ENCODE measurements at regions not wholly inside any gene's neighbourhood (a gene's known extent, or its start where the extent isn't known, plus 50 kb on each side); places are given as distances from the start of the nearest gene placed in this dataset.

DNA sequence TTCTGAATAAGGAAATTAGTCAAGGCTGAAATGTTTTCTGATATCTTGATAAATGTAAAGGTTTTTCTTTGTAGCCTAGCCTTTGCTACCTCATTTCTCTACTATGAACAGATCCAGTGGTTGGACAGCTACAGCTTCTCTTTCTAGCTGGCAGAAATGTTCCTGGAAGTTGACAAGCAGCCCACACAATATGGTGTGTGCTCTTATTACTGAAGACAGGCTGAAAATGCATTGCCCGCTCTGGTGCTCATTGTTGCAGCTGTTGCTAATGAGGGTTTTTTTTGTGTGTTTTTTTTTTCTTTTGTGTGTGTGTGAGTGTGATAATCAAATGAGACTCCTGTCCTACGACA, 844.3 kb upstream of the SEMA6D start:
- no peaks in the 10 kb centered on the region for H3K36me3 ChIP-seq (ENCODE audit: low read depth, low read length)
- H3K9me3 ChIP-seq (ENCODE audit: low read length): no peaks in the 10 kb centered on the region
- no peaks in the 10 kb centered on the region for H4K20me1 ChIP-seq (ENCODE audit: low read length)
- BruUV-seq (replicated peaks): no TSS peak
- no peaks in the 10 kb centered on the region for H3K4me1 ChIP-seq (ENCODE audit: insufficient read depth, low read length)
- intact Hi-C loops (cut with micrococcal nuclease): no loop called here
- no peak for TF ChIP-seq EZH2 (IDR thresholded peaks at IDR 0.05; ENCODE audit: low read length, unreplicated experiment)
- TF ChIP-seq EZH2phosphoT487 (IDR thresholded peaks at IDR 0.05; ENCODE audit: borderline replicate concordance, low read length): no peak
- no peak for TF ChIP-seq CTCF (conservative IDR thresholded peaks at IDR 0.05; ENCODE audit: low read depth, low read length)
- H3K9me2 ChIP-seq (replicated peaks; ENCODE audit: low read length): no peaks in the 10 kb centered on the region
- H3K4me3 ChIP-seq (ENCODE audit: low read length): no peak overlapping the region
- ATAC-seq: no peak
- POLR2A ChIA-PET (ENCODE audit: unreplicated experiment): no interaction called here
- DNase-seq: no peak
- no peaks in the 10 kb centered on the region for H3K27me3 ChIP-seq (ENCODE audit: low read length)
- H3K79me2 ChIP-seq (ENCODE audit: low read length): no peaks in the 10 kb centered on the region
- H3K4me2 ChIP-seq (ENCODE audit: low read length): no peak overlapping the region
- H3F3A ChIP-seq (ENCODE audit: low read length, unreplicated experiment): no peaks in the 10 kb centered on the region
- CTCF ChIA-PET: no interaction called here
- H3K9ac ChIP-seq (ENCODE audit: low read length): no peak overlapping the region
- no peak overlapping the region for H3K27ac ChIP-seq (ENCODE audit: low read length)
- H2AFZ ChIP-seq (ENCODE audit: low read length): no peak overlapping the region

- no peak for TF ChIP-seq EZH2phosphoT487 (IDR thresholded peaks at IDR 0.05; ENCODE audit: borderline replicate concordance, low read length)
- no peak for TF ChIP-seq EZH2 (IDR thresholded peaks at IDR 0.05; ENCODE audit: low read length, unreplicated experiment)
- TF ChIP-seq CTCF (conservative IDR thresholded peaks at IDR 0.05; ENCODE audit: low read depth, low read length): no peak
- Histone ChIP-seq H3K27ac (ENCODE audit: low read length) (no peak overlapping the region), H3K4me3 (ENCODE audit: low read length) (no peak overlapping the region), H3K4me2 (ENCODE audit: low read length) (no peak overlapping the region), H3K9ac (ENCODE audit: low read length) (no peak overlapping the region), H3K9me3 (ENCODE audit: low read length) (no peaks in the 10 kb centered on the region), H3K79me2 (ENCODE audit: low read length) (no peaks in the 10 kb centered on the region), H3F3A (ENCODE audit: low read length, unreplicated experiment) (no peaks in the 10 kb centered on the region), H3K27me3 (ENCODE audit: low read length) (no peaks in the 10 kb centered on the region), H2AFZ (ENCODE audit: low read length) (no peak overlapping the region), H4K20me1 (ENCODE audit: low read length) (no peaks in the 10 kb centered on the region), H3K9me2 (replicated peaks; ENCODE audit: low read length) (no peaks in the 10 kb centered on the region), H3K4me1 (ENCODE audit: insufficient read depth, low read length) (no peaks in the 10 kb centered on the region), H3K36me3 (ENCODE audit: low read depth, low read length) (no peaks in the 10 kb centered on the region)
- intact Hi-C loops (cut with micrococcal nuclease): no loop called here
- BruUV-seq (replicated peaks): no TSS peak
- DNase-seq: no peak
- ChIA-PET POLR2A (ENCODE audit: unreplicated experiment) (no interaction called here), CTCF (no interaction called here)
- ATAC-seq: no peak
Observed at GRCh38 chr15:46879032-46879770, 838.1 kb upstream of the SEMA6D start.

DNA sequence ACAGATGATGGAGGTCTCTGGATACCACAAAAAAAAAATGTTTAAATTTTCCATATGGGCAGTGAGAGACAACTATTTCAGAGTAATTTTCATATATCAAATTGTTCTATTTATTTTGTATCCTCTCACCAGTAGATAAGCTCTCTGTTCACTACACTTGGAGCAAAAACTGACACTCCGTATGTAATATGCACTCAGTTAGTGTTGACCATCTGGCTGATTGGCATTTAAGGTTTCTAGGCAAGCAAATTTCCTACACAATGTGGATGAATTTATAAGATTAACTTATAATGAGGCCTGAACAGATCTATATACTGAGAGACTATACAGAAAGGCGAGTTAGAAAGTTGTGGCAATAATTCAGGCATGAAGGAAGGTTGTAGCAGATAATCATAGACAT, 836.5 kb upstream of the SEMA6D start:
- Histone ChIP-seq H3K4me1 (ENCODE audit: insufficient read depth, low read length) (no peaks in the 10 kb centered on the region), H3K4me3 (ENCODE audit: low read length) (no peak overlapping the region), H3K79me2 (ENCODE audit: low read length) (no peaks in the 10 kb centered on the region), H3K4me2 (ENCODE audit: low read length) (no peak overlapping the region), H3K36me3 (ENCODE audit: low read depth, low read length) (no peaks in the 10 kb centered on the region), H4K20me1 (ENCODE audit: low read length) (no peaks in the 10 kb centered on the region), H3F3A (ENCODE audit: low read length, unreplicated experiment) (no peaks in the 10 kb centered on the region), H3K9ac (ENCODE audit: low read length) (no peak overlapping the region), H3K9me3 (ENCODE audit: low read length) (no peaks in the 10 kb centered on the region), H3K27ac (ENCODE audit: low read length) (no peak overlapping the region), H2AFZ (ENCODE audit: low read length) (no peak overlapping the region), H3K27me3 (ENCODE audit: low read length) (no peaks in the 10 kb centered on the region), H3K9me2 (replicated peaks; ENCODE audit: low read length) (no peaks in the 10 kb centered on the region)
- ChIA-PET CTCF (no interaction called here), POLR2A (ENCODE audit: unreplicated experiment) (no interaction called here)
- TF ChIP-seq EZH2phosphoT487 (IDR thresholded peaks at IDR 0.05; ENCODE audit: borderline replicate concordance, low read length): no peak
- TF ChIP-seq EZH2 (IDR thresholded peaks at IDR 0.05; ENCODE audit: low read length, unreplicated experiment): no peak
- TF ChIP-seq CTCF (conservative IDR thresholded peaks at IDR 0.05; ENCODE audit: low read depth, low read length): no peak
- ATAC-seq (no peak), DNase-seq (no peak)
- intact Hi-C loops (cut with micrococcal nuclease): no loop called here
- BruUV-seq (replicated peaks): no TSS peak

Measured in PC-3 (cell line).